SH-SY5Y (cell line): ENCODE measurements at regions not wholly inside any gene's neighbourhood (a gene's known extent, or its start where the extent isn't known, plus 50 kb on each side); places are given as distances from the start of the nearest gene placed in this dataset.

Source experiments
- GATA2 ChIP-seq: IDR thresholded peaks from 2 replicates; pipeline ENCODE4 v1.6.1; 2011; ENCODE audit warnings: mild to moderate bottlenecking, low read depth, low read length
- GATA3 ChIP-seq: IDR thresholded peaks from 2 replicates; pipeline ENCODE4 v1.6.1; 2011; ENCODE audit warnings: low read depth, mild to moderate bottlenecking, low read length, moderate library complexity

GRCh38 chr4:42785817-42786216 is 106.7 kb upstream of the GRXCR1 start:
- TF ChIP-seq GATA2: no peak
- TF ChIP-seq GATA3: no peak
